Esophagus squamous epithelium (tissue), 5 donors: ENCODE measurements at regions not wholly inside any gene's neighbourhood (a gene's known extent, or its start where the extent isn't known, plus 50 kb on each side); places are given as distances from the start of the nearest gene placed in this dataset.
"Not testable (repeated sequence)": the region's sequence is repeated elsewhere in the genome, so short reads cannot be mapped to it uniquely, and the experiment has no call there.

Experiments
- DNase-seq: peaks from one replicate; lab custom pipeline; 2025; lab: John Stamatoyannopoulos, UW
- H3K27ac ChIP-seq, 4 donors: fragments of 200-600 bp; sonication (generic); one replicate each; pipeline ENCODE4 v1.5.1; 2016 to 2019; ENCODE audit warnings: mild to moderate bottlenecking in 1 of 4
- H3K27me3 ChIP-seq, 4 donors: fragments of 200-600 bp; sonication (generic); 1 replicate in 3 of 4; 2 replicates in 1 of 4; pipeline versions ENCODE4 v1.5.1 to v1.6.0; 2017 to 2021; ENCODE audit warnings: antibody characterized with exemption in 1 of 4
- H3K36me3 ChIP-seq, 3 donors: fragments of 200-600 bp; sonication (generic); one replicate each; pipeline ENCODE4 v1.5.1; 2016 to 2019
- H3K4me1 ChIP-seq, 3 donors: fragments of 200-600 bp; sonication (generic); one replicate each; pipeline ENCODE4 v1.5.1; 2017 to 2019
- H3K4me3 ChIP-seq, 4 donors: fragments of 200-600 bp; sonication (generic); 1 replicate in 3 of 4; 2 replicates in 1 of 4; pipeline ENCODE4 v1.5.1; 2016 to 2019; ENCODE audit warnings: mild to moderate bottlenecking in 2 of 4, moderate library complexity in 1 of 4
- H3K9me3 ChIP-seq, 3 donors: fragments of 200-600 bp; sonication (generic); one replicate each; pipeline ENCODE4 v1.5.1; 2016 to 2019
- POLR2A ChIP-seq, 4 donors: fragments of 450-650 bp; IDR thresholded peaks; one replicate each; pipeline ENCODE4 v1.6.1; 2017; ENCODE audit warnings: antibody characterized with exemption in 4 of 4, mild to moderate bottlenecking in 4 of 4, moderate library complexity in 3 of 4
- WGBS, 2 donors: methylation state at CpG; one replicate each; pipeline ENCODE4 v1.1.5; 2018; 5-methylcytosine and 5-hydroxymethylcytosine counted together
- intact Hi-C: fragments of 100-400 bp; cut with DNase I; formaldehyde crosslinking; loops from one replicate; pipeline ENCODE4 v1.15.0; 2022
- TF ChIP-seq, protein P1 (sequence below), 6 experiments: fragments of 450-650 bp in 4 of 6; fragments of 200-600 bp in 2 of 6; sonication (generic) in 2 of 6; IDR thresholded peaks; one replicate each; pipeline ENCODE4 v1.5.1; 2016 to 2019; ENCODE audit warnings: antibody characterized with exemption in 6 of 6, mild to moderate bottlenecking in 4 of 6, moderate library complexity in 4 of 6
- donor health status: DM: yes; HTN: yes; CAD: no.

GRCh38 chrX:121671649-121672048, 624.2 kb downstream of the GLUD2 start:
- intact Hi-C loops = no loop called here

GRCh38 chrX:121709236-121709635, 661.8 kb downstream of the GLUD2 start:
- H3K27me3 ChIP-seq, H3K36me3 ChIP-seq, H3K9me3 ChIP-seq, intact Hi-C loops, DNase-seq, H3K4me3 ChIP-seq, H3K27ac ChIP-seq: not testable (repeated sequence)
- H3K4me1 ChIP-seq = peaks cover 0 to 19% (median 0%) of the 10 kb centered on the region in 3 donors
- WGBS, 2 donors = 18 to 31% methylated on average over 1 of the region's 1 CpG

More at GRCh38 chrX:121671649-121672048, 624.2 kb downstream of the GLUD2 start:
- TF ChIP-seq, protein P1, sequence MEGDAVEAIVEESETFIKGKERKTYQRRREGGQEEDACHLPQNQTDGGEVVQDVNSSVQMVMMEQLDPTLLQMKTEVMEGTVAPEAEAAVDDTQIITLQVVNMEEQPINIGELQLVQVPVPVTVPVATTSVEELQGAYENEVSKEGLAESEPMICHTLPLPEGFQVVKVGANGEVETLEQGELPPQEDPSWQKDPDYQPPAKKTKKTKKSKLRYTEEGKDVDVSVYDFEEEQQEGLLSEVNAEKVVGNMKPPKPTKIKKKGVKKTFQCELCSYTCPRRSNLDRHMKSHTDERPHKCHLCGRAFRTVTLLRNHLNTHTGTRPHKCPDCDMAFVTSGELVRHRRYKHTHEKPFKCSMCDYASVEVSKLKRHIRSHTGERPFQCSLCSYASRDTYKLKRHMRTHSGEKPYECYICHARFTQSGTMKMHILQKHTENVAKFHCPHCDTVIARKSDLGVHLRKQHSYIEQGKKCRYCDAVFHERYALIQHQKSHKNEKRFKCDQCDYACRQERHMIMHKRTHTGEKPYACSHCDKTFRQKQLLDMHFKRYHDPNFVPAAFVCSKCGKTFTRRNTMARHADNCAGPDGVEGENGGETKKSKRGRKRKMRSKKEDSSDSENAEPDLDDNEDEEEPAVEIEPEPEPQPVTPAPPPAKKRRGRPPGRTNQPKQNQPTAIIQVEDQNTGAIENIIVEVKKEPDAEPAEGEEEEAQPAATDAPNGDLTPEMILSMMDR (IDR thresholded peaks at IDR 0.05) = no peak
- WGBS, 2 donors = 24 to 67% methylated on average over 2 of the region's 2 CpGs
- H3K9me3 ChIP-seq = no peaks in the 10 kb centered on the region
- H3K27me3 ChIP-seq = no peaks in the 10 kb centered on the region
- H3K27ac ChIP-seq = no peak overlapping the region
- H3K4me1 ChIP-seq = no peaks in the 10 kb centered on the region
- H3K36me3 ChIP-seq = no peaks in the 10 kb centered on the region
- H3K4me3 ChIP-seq = no peak overlapping the region
- DNase-seq = no peak

DNA sequence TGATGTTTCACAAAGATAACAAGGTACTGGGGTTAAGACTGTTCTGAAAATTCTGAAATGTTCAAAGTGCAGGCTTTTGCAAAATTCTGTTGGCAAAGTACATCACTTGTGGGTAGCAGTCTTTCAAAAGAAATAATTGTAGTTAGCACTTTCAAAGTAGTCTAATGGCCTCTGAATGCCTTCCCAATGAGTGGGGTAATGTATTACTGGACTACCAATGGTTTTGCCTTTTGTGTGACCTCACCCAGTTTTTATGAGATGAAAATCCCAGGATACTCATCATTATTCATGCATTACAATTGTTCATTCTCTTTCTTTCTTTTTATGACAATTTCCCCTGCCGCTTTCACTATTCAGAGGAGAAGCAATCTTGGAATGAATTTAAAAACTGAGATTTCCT, 686.1 kb downstream of the GLUD2 start:
- TF ChIP-seq, protein P1 (IDR thresholded peaks at IDR 0.05) = no peak
- no peak for TF ChIP-seq POLR2A (IDR thresholded peaks at IDR 0.05)
- H3K36me3 ChIP-seq = no peaks in the 10 kb centered on the region
- H3K27ac ChIP-seq = no peak overlapping the region
- no peaks in the 10 kb centered on the region for H3K9me3 ChIP-seq
- H3K27me3 ChIP-seq = no peaks in the 10 kb centered on the region
- no peaks in the 10 kb centered on the region for H3K4me1 ChIP-seq
- 80 to 100% methylated on average over 1 of the region's 1 CpG for WGBS, 2 donors
- intact Hi-C loops = no loop called here
- H3K4me3 ChIP-seq = no peak overlapping the region
- no peak for DNase-seq

GRCh38 chrX:121746105-121746504, 698.7 kb downstream of the GLUD2 start:
- no peaks in the 10 kb centered on the region for H3K27me3 ChIP-seq
- no peak overlapping the region for H3K4me3 ChIP-seq
- no peak for DNase-seq
- no peaks in the 10 kb centered on the region for H3K4me1 ChIP-seq
- no peak for TF ChIP-seq POLR2A (IDR thresholded peaks at IDR 0.05)
- TF ChIP-seq, protein P1 (IDR thresholded peaks at IDR 0.05) = no peak
- H3K9me3 ChIP-seq = no peaks in the 10 kb centered on the region
- H3K27ac ChIP-seq = no peak overlapping the region
- 80 to 81% methylated on average over 2 of the region's 2 CpGs for WGBS, 2 donors
- intact Hi-C loops = no loop called here
- H3K36me3 ChIP-seq = no peaks in the 10 kb centered on the region

- DNase-seq, H3K27ac ChIP-seq, H3K27me3 ChIP-seq, H3K36me3 ChIP-seq, H3K4me1 ChIP-seq, intact Hi-C loops, H3K9me3 ChIP-seq, H3K4me3 ChIP-seq: not testable (repeated sequence)
- 67% methylated on average over 1 of the region's 1 CpG; no CpG with 5 or more reads in 1 of the 2 donors for WGBS, 2 donors
Measured at GRCh38 chrX:121753602-121754001, 706.2 kb downstream of the GLUD2 start.

GRCh38 chrX:121754301-121754700, 706.9 kb downstream of the GLUD2 start:
- Histone ChIP-seq H3K27me3 (no peaks in the 10 kb centered on the region), H3K4me1 (no peaks in the 10 kb centered on the region), H3K9me3 (no peaks in the 10 kb centered on the region), H3K27ac (no peak overlapping the region), H3K36me3 (no peaks in the 10 kb centered on the region), H3K4me3 (no peak overlapping the region)
- DNase-seq = no peak
- 43% methylated on average over 2 of the region's 2 CpGs for WGBS, 2 donors
- intact Hi-C loops = no loop called here
- no peak for TF ChIP-seq POLR2A (IDR thresholded peaks at IDR 0.05)
- TF ChIP-seq, protein P1 (IDR thresholded peaks at IDR 0.05) = no peak
